HG02973 (cell line): ENCODE measurements at regions not wholly inside any gene's neighbourhood (a gene's known extent, or its start where the extent isn't known, plus 50 kb on each side); places are given as distances from the start of the nearest gene placed in this dataset.

Source experiments
- ATAC-seq: cut with Tn5 transposase; IDR thresholded peaks from one replicate; pipeline ENCODE4 v1.9.1; 2021; ENCODE audit warnings: moderate library complexity; ENCODE audit not compliant: unreplicated experiment

- no peak for ATAC-seq
Measured at GRCh38 chr5:72036951-72037350, 70.3 kb upstream of the MAP1B start.

GRCh38 chr5:72040513-72040912 is 66.8 kb upstream of the MAP1B start:
- no peak for ATAC-seq

- ATAC-seq = no peak
Measured at GRCh38 chr5:72041654-72042053, 65.6 kb upstream of the MAP1B start.

GRCh38 chr5:72042097-72042496 is 65.2 kb upstream of the MAP1B start:
- ATAC-seq = no peak

GRCh38 chr5:72045692-72046091 is 61.6 kb upstream of the MAP1B start:
- ATAC-seq = no peak

GRCh38 chr5:72046106-72046505 is 61.2 kb upstream of the MAP1B start:
- no peak for ATAC-seq

GRCh38 chr5:72055636-72056035 is 51.6 kb upstream of the MAP1B start:
- no peak for ATAC-seq
